Upper lobe of left lung (tissue), 4 donors: ENCODE measurements at regions not wholly inside any gene's neighbourhood (a gene's known extent, or its start where the extent isn't known, plus 50 kb on each side); places are given as distances from the start of the nearest gene placed in this dataset.

Experiments used
- CTCF ChIP-seq, 6 experiments: fragments of 450-650 bp in 4 of 6; fragments of 200-600 bp in 2 of 6; sonication (generic) in 2 of 6; IDR thresholded peaks; one replicate each; pipeline ENCODE4 v1.5.1; 2016 to 2019; ENCODE audit warnings: antibody characterized with exemption in 6 of 6
- EP300 ChIP-seq, 4 donors: sonication (generic); formaldehyde crosslinking; IDR thresholded peaks; one replicate each; pipeline ENCODE4 v1.5.1; 2017; ENCODE audit warnings: antibody characterized with exemption in 4 of 4, control low read depth in 2 of 4
- POLR2A ChIP-seq, 4 donors: fragments of 450-650 bp; IDR thresholded peaks; one replicate each; pipeline ENCODE4 v1.5.1; 2016 to 2017; ENCODE audit warnings: antibody characterized with exemption in 4 of 4, mild to moderate bottlenecking in 2 of 4
- POLR2AphosphoS5 ChIP-seq, 2 donors: sonication (generic); formaldehyde crosslinking; IDR thresholded peaks; one replicate each; pipeline ENCODE4 v1.5.1; 2017; ENCODE audit warnings: antibody characterized with exemption in 2 of 2

- TF ChIP-seq CTCF (IDR thresholded peaks at IDR 0.05) (no peak), POLR2A (IDR thresholded peaks at IDR 0.05) (no peak), POLR2AphosphoS5 (IDR thresholded peaks at IDR 0.05) (peak; percentile 46 to 62), EP300 (IDR thresholded peaks at IDR 0.05) (no peak)
Observed at GRCh38 chr5:125595095-125595494, 828.1 kb upstream of the GRAMD2B start.
